ENCODE measurements at regions not wholly inside any gene's neighbourhood (a gene's known extent, or its start where the extent isn't known, plus 50 kb on each side); places are given as distances from the start of the nearest gene placed in this dataset.
A peak's percentile ranks its signal among the peaks of the same experiment; 100 is the strongest.

DNA sequence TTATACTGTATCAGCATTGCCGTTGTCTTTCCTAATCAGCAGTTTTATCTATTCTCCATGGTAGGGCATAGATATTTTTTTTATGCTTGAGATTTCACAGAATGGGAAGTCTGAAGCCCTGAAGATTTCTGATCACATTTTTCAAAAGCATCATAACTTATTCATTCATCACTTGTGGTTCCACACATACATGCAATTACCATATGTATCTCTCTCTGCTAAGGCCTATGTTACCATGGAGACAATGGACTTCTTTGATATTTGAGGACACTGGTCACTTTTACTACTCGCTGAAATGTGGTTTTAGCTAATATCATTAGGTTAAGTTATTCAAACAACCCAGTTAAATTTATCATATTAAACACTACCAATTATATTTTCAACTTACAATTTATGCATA lies 1827.0 kb downstream of the MRPL39 start:
- no peak for DNase-seq
- in situ Hi-C loops (cut with MboI; ENCODE audit: low pct_unique_long_range_greater_than_20kb, low sequenced_read_pairs): no loop called here

DNA sequence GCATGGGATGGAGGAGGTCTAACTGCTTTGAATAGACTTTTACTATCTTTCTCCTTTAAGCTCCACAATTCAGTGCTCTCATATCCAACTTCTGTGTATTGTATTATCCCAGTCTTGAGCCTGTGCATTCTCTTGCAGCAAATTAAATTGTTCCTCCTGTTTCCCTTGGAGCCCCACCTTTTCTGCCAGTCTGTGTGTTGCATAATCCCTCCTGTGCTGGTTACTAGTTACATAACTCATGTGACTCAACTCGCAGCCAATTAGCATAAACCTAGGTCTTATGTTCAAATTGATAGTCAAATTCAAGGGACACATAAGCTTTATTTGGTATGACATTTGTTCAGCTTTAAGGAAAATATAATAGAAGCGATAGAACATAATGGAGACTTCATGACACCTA lies 1863.5 kb downstream of the MRPL39 start:
- in situ Hi-C loops (cut with MboI; ENCODE audit: low pct_unique_long_range_greater_than_20kb, low sequenced_read_pairs): no loop called here
- no peak for DNase-seq

DNA sequence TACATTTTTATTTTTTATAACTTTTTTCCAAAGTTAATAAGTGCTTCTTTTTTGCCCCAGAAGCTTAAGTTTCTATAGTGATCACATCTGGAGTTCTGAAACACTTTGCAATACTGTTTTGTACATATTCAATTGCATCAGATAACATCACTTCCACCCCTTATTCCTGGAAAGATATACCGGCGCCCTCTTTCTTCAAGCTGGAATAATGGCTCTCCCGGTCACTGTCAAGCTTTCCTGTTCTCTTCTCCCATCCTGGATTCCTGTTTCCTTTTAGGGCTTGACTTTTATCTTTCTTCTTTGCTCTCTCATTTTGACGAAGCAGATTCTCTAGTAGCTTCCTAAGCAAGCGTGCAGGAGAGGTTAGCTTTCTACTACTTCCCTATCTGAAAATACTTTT lies 1866.8 kb downstream of the MRPL39 start:
- no peak for DNase-seq
- in situ Hi-C loops (cut with MboI; ENCODE audit: low pct_unique_long_range_greater_than_20kb, low sequenced_read_pairs): no loop called here

- DNase-seq: no peak
- in situ Hi-C loops (cut with MboI; ENCODE audit: low pct_unique_long_range_greater_than_20kb, low sequenced_read_pairs): no loop called here
Observed at GRCh38 chr21:23732776-23733175, 1874.5 kb downstream of the MRPL39 start.

GRCh38 chr21:23729331-23729730 lies 1878.0 kb downstream of the MRPL39 start:
- in situ Hi-C loops (cut with MboI; ENCODE audit: low pct_unique_long_range_greater_than_20kb, low sequenced_read_pairs): no loop called here
- no peak for DNase-seq

- in situ Hi-C loops (cut with MboI; ENCODE audit: low pct_unique_long_range_greater_than_20kb, low sequenced_read_pairs): no loop called here
- DNase-seq: peak; percentile 3
Observed at GRCh38 chr21:23725576-23725975, 1881.7 kb downstream of the MRPL39 start.

GRCh38 chr21:23718446-23719285 lies 1888.6 kb downstream of the MRPL39 start:
- in situ Hi-C loops (cut with MboI; ENCODE audit: low pct_unique_long_range_greater_than_20kb, low sequenced_read_pairs): no loop called here

GRCh38 chr21:23712166-23712565 lies 1895.1 kb downstream of the MRPL39 start:
- in situ Hi-C loops (cut with MboI; ENCODE audit: low pct_unique_long_range_greater_than_20kb, low sequenced_read_pairs): no loop called here
- DNase-seq: no peak

More at GRCh38 chr21:23718446-23719285, 1888.6 kb downstream of the MRPL39 start:
- DNase-seq: no peak

- in situ Hi-C loops (cut with MboI; ENCODE audit: low pct_unique_long_range_greater_than_20kb, low sequenced_read_pairs): no loop called here
- no peak for DNase-seq
Observed at GRCh38 chr21:23706431-23706830, 1900.8 kb downstream of the MRPL39 start.

DNA sequence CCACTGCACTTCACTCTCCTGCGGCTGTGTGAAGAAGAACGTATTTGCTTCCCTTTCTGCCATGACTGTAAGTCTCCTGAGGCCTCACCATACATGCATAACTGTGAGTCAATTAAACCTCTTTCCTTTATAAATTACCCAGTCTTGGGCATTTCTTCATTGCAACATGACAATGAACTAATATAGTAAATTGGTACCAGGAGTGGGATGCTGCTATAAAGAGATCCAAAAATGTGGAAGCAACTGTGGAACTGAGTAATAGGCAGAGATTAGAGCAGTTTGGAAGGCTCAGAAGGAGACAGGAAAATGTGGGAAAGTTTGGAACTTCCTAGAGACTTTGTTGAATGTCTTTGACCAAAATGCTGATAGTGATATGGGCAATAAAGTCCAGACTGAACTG lies 1907.9 kb downstream of the MRPL39 start:
- DNase-seq: no peak
- in situ Hi-C loops (cut with MboI; ENCODE audit: low pct_unique_long_range_greater_than_20kb, low sequenced_read_pairs): no loop called here

- DNase-seq: no peak
- in situ Hi-C loops (cut with MboI; ENCODE audit: low pct_unique_long_range_greater_than_20kb, low sequenced_read_pairs): no loop called here
Observed at GRCh38 chr21:23698619-23699018, 1908.7 kb downstream of the MRPL39 start.

GRCh38 chr21:23695443-23695842 lies 1911.8 kb downstream of the MRPL39 start:
- in situ Hi-C loops (cut with MboI; ENCODE audit: low pct_unique_long_range_greater_than_20kb, low sequenced_read_pairs): no loop called here
- DNase-seq: no peak

DNA sequence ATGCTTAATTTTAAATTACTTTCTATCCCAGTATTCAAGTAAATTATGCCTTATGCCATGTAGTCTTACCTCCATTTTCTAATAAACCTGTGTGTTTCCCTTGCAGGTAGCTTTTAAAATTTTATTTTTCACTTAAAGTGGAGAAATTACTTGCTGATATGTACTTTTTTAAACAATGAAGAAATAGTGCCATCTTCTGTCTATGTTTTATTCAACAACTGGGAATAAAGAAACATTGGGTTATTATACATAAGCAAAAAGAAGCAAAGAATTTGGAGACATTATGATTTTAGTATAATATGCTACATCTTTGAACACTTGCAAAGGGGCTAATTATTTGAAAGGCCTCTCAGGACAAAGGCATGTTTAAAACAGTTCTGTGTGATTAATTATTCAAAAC lies 1912.9 kb downstream of the MRPL39 start:
- in situ Hi-C loops (cut with MboI; ENCODE audit: low pct_unique_long_range_greater_than_20kb, low sequenced_read_pairs): no loop called here

DNA sequence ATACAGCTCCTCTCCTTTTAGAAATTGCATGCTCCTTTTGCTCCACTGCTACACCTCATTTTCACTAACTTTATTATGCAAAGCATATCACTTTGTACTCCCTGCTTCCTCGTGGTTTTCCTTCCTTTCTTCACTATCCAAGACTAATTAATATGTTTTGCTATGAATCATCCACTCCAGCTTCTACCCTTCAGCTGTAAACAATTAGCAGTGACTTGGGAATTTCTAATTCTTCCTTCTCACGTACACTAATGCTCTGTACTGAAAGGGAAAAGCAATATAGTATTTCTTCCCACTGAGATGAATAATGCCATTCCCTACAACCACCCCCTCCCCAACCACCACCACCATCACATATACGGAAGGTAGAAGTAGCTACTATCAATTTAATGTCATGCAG lies 1917.0 kb downstream of the MRPL39 start:
- in situ Hi-C loops (cut with MboI; ENCODE audit: low pct_unique_long_range_greater_than_20kb, low sequenced_read_pairs): no loop called here
- no peak for DNase-seq

More for the DNA sequence above, 1912.9 kb downstream of the MRPL39 start:
- peak; percentile 3 for DNase-seq

DNA sequence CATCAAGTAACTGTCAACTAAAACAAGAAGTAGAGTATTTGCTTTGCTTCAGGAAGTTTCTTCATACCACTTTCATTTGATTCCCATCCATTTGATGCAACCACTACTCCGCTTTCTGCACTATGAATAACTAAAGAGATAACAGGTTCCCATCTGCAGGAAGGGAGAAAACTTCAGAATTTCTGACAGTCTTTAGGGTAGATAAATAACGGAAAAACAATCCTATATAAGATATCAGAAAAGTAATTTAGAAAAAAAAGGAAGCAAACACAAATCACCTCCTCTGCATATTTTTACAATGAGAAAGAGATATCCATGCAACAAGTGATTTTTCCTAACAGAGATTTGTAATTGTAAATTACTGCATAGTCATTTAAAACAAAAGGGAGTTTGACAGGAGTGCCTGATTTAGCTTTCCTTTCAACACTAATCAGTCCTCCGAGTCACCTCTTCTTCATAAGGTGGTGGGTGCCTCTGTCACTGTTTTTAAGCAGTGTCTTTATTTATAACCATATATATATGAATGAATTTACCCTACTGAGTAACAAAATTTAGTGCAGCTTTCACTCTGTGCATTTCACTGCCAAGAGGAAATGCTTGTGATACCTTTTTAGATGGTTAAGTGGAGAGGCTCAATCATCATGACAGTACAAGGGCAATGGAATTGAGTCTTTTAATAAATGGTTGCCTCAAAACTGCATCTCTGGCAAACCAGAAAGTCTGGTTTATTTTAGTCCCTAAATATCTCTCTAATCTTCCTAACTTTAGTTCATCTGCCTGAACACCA lies 1920.4 kb downstream of the MRPL39 start:
- in situ Hi-C loops (cut with MboI; ENCODE audit: low pct_unique_long_range_greater_than_20kb, low sequenced_read_pairs): no loop called here
- DNase-seq: no peak

DNA sequence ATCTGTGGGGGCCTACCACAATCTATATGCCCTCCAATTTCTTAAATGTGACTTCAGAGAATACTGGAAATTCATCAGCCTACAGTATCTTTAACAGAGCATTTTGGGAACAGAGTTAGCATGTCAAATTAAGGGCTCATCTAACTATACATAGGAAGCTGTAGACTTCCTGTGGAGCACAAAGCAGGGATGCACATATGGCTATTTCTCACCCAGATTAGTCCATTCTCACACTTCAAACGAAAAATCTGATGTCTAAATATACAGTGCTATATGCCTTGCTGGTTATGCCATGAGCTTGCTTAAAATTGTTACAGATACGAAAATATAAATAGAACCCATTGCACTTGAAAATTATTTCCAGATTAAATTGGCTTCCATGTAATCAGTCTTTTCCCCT lies 1922.8 kb downstream of the MRPL39 start:
- in situ Hi-C loops (cut with MboI; ENCODE audit: low pct_unique_long_range_greater_than_20kb, low sequenced_read_pairs): no loop called here
- no peak for DNase-seq

DNA sequence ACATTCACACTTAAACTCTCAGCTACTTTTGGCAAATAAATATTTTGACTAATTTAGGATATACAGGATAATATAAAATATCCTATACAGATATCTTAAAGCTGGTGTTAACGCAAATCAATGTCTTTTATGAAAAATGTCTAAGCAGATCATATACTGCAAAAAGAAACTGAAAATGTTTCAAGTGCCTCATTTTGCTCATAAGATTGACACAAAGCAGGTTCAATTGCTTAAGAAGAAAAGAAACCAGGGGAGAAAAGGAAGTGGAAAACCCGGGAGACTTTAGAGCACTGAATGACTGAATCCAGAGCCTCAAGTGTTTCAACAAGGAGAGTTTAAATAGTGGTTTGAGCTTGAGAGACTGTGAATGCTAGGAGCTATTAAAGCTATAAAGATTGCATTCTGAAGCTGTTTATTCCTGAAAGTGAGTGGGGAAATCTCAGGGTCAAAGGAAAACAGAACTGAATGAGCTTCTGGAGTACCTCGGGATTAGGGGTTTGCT lies 1943.0 kb downstream of the MRPL39 start:
- in situ Hi-C loops (cut with MboI; ENCODE audit: low pct_unique_long_range_greater_than_20kb, low sequenced_read_pairs): no loop called here
- DNase-seq: no peak

GRCh38 chr21:23660560-23660959 lies 1946.7 kb downstream of the MRPL39 start:
- in situ Hi-C loops (cut with MboI; ENCODE audit: low pct_unique_long_range_greater_than_20kb, low sequenced_read_pairs): no loop called here
- no peak for DNase-seq

- in situ Hi-C loops (cut with MboI; ENCODE audit: low pct_unique_long_range_greater_than_20kb, low sequenced_read_pairs): no loop called here
- DNase-seq: no peak
Observed at GRCh38 chr21:23644768-23645167, 1962.5 kb downstream of the MRPL39 start.

DNA sequence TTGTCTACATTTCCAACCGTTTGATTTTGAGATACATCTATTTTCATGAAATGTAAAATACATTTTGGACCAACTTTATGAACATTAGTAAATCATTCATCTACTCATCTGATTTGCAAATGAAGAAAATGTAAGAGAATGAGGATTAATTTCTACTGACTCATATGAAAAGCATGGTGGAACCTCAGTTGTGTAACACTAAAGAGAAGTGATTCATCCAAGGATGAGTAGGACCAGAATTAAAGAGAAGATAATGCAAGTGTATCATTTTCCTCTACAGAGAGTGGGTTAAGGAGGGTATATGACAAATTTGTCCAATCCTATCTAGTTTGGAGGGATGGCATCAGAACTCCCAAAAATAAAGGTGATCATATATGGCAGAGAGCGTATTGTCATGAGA lies 1967.6 kb downstream of the MRPL39 start:
- DNase-seq: no peak
- in situ Hi-C loops (cut with MboI; ENCODE audit: low pct_unique_long_range_greater_than_20kb, low sequenced_read_pairs): no loop called here

Measured in KBM-7 (cell line).